Esophagus muscularis mucosa (tissue), 4 donors: ENCODE measurements at regions not wholly inside any gene's neighbourhood (a gene's known extent, or its start where the extent isn't known, plus 50 kb on each side); places are given as distances from the start of the nearest gene placed in this dataset.

ENCODE experiments used
- CTCF ChIP-seq, 3 experiments: fragments of 200-600 bp in 2 of 3; fragments of 450-650 bp in 1 of 3; sonication (generic) in 2 of 3; IDR thresholded peaks; one replicate each; pipeline ENCODE4 v1.5.1; 2017 to 2019; ENCODE audit warnings: antibody characterized with exemption in 3 of 3, mild to moderate bottlenecking in 2 of 3, moderate library complexity in 1 of 3
- EP300 ChIP-seq: sonication (generic); formaldehyde crosslinking; IDR thresholded peaks from one replicate; pipeline ENCODE4 v1.6.1; 2017; ENCODE audit warnings: antibody characterized with exemption
- POLR2A ChIP-seq: fragments of 450-650 bp; IDR thresholded peaks from one replicate; pipeline ENCODE4 v1.6.1; 2017; ENCODE audit warnings: antibody characterized with exemption, moderate library complexity, mild to moderate bottlenecking, low read depth
- POLR2AphosphoS5 ChIP-seq, 2 donors: sonication (generic); formaldehyde crosslinking; IDR thresholded peaks; one replicate each; pipeline ENCODE4 v1.6.1; 2017; ENCODE audit warnings: antibody characterized with exemption in 2 of 2

- no peak for TF ChIP-seq CTCF (IDR thresholded peaks at IDR 0.05)
- TF ChIP-seq POLR2A: no peak
- TF ChIP-seq EP300: no peak
- TF ChIP-seq POLR2AphosphoS5 (IDR thresholded peaks at IDR 0.05): no peak
These were observed 149.6 kb downstream of the SEC16B start for GRCh38 chr1:177820213-177820612.
